A549 (cell line): ENCODE measurements at regions not wholly inside any gene's neighbourhood (a gene's known extent, or its start where the extent isn't known, plus 50 kb on each side); places are given as distances from the start of the nearest gene placed in this dataset.

Experiments
- HEYL ChIP-seq: fragments of 250-450 bp; sonication (Bioruptor Pico); IDR thresholded peaks from 2 replicates; pipeline ENCODE4 v1.8.0; 2021; ENCODE audit warnings: mild to moderate bottlenecking, moderate library complexity
- NR3C1 ChIP-seq: fragments of >200 bp; sonication (Bioruptor Twin); formaldehyde crosslinking; IDR thresholded peaks from 3 replicates; pipeline ENCODE4 v1.6.1; 2017
- POLR2A ChIP-seq: IDR thresholded peaks from 2 replicates; pipeline ENCODE4 v1.6.1; 2012; ENCODE audit warnings: mild to moderate bottlenecking, low read length
- TFCP2L1 ChIP-seq: fragments of 250-450 bp; sonication (Bioruptor Pico); IDR thresholded peaks from 2 replicates; pipeline ENCODE4 v1.5.0; 2021; ENCODE audit warnings: mild to moderate bottlenecking
- TF ChIP-seq, protein P1 (sequence below): IDR thresholded peaks from 2 replicates; pipeline ENCODE4 v1.6.1; 2012
- TF ChIP-seq, protein P2 (sequence below): fragments of >200 bp; sonication (Bioruptor Twin); formaldehyde crosslinking; IDR thresholded peaks from 3 replicates; pipeline ENCODE4 v1.5.1; 2016

DNA sequence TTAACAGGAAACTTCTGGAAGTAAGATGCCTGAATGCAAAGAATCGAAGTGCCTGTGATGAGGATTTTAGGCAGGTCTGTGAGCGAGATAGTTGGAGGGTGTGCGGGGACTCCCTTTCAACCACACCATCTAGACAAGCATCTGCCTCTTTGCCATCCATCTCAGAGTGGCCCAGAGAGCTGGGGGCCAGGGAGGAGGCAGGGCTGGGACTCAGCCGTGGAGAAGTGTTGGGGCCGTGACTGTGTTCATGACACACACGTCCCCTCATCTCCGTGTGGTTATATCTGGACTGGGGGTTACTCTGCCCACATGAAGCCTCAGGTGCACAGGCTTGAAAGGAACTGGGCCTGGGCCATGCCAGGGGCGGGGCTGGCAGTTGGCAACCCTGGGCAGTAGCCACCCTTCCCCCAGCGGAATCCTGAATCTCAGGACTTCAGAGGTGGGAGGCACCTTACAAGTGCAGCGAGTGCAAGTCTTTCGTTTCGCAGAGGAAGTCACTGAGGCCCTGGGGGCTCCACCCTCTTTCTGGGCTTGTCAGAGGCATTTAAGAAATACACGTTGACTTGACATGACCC is 112.5 kb downstream of the SLC4A3 start:
- no peak for TF ChIP-seq POLR2A
- TF ChIP-seq, protein P1, sequence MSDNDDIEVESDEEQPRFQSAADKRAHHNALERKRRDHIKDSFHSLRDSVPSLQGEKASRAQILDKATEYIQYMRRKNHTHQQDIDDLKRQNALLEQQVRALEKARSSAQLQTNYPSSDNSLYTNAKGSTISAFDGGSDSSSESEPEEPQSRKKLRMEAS: no peak
- TF ChIP-seq, protein P2, sequence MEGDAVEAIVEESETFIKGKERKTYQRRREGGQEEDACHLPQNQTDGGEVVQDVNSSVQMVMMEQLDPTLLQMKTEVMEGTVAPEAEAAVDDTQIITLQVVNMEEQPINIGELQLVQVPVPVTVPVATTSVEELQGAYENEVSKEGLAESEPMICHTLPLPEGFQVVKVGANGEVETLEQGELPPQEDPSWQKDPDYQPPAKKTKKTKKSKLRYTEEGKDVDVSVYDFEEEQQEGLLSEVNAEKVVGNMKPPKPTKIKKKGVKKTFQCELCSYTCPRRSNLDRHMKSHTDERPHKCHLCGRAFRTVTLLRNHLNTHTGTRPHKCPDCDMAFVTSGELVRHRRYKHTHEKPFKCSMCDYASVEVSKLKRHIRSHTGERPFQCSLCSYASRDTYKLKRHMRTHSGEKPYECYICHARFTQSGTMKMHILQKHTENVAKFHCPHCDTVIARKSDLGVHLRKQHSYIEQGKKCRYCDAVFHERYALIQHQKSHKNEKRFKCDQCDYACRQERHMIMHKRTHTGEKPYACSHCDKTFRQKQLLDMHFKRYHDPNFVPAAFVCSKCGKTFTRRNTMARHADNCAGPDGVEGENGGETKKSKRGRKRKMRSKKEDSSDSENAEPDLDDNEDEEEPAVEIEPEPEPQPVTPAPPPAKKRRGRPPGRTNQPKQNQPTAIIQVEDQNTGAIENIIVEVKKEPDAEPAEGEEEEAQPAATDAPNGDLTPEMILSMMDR: no peak
- no peak for TF ChIP-seq TFCP2L1 (CRISPR knock-in tag)
- no peak for TF ChIP-seq HEYL (CRISPR knock-in tag)
- TF ChIP-seq NR3C1: no peak
